CD4-positive, alpha-beta T cell treated with Interferon gamma for 1 hour (primary cell): ENCODE measurements at regions not wholly inside any gene's neighbourhood (a gene's known extent, or its start where the extent isn't known, plus 50 kb on each side); places are given as distances from the start of the nearest gene placed in this dataset.

Experiments used
- DNase-seq: peaks from one replicate; pipeline ENCODE4 v3.0.0-alpha.2; 2020

GRCh38 chr5:167453246-167454030 lies 838.0 kb upstream of the WWC1 start:
- DNase-seq = no peak

- DNase-seq = no peak
Measured at GRCh38 chr5:167458412-167458811, 833.0 kb upstream of the WWC1 start.

GRCh38 chr5:167460449-167461020 lies 830.9 kb upstream of the WWC1 start:
- DNase-seq = no peak

GRCh38 chr5:167463939-167464338 lies 827.5 kb upstream of the WWC1 start:
- no peak for DNase-seq

- no peak for DNase-seq
Measured at GRCh38 chr5:167466992-167467391, 824.5 kb upstream of the WWC1 start.

- DNase-seq = no peak
Measured at GRCh38 chr5:167472566-167473108, 818.8 kb upstream of the WWC1 start.

- DNase-seq = no peak
Measured at GRCh38 chr5:167478188-167478587, 813.3 kb upstream of the WWC1 start.

- no peak for DNase-seq
Measured at GRCh38 chr5:167479779-167480178, 811.7 kb upstream of the WWC1 start.

- DNase-seq = no peak
Measured at GRCh38 chr5:167481345-167481744, 810.1 kb upstream of the WWC1 start.

GRCh38 chr5:167482555-167482954 lies 808.9 kb upstream of the WWC1 start:
- DNase-seq = no peak

- no peak for DNase-seq
Measured at GRCh38 chr5:167485061-167485774, 806.2 kb upstream of the WWC1 start.

GRCh38 chr5:167488371-167488770 lies 803.1 kb upstream of the WWC1 start:
- DNase-seq = no peak

- no peak for DNase-seq
Measured at GRCh38 chr5:167489202-167489601, 802.2 kb upstream of the WWC1 start.

- no peak for DNase-seq
Measured at GRCh38 chr5:167503926-167504720, 787.3 kb upstream of the WWC1 start.

- no peak for DNase-seq
Measured at GRCh38 chr5:167507463-167508233, 783.8 kb upstream of the WWC1 start.

GRCh38 chr5:167509076-167509475 lies 782.4 kb upstream of the WWC1 start:
- DNase-seq = no peak

GRCh38 chr5:167511276-167511675 lies 780.2 kb upstream of the WWC1 start:
- no peak for DNase-seq

- DNase-seq = no peak
Measured at GRCh38 chr5:167512111-167512510, 779.3 kb upstream of the WWC1 start.

- no peak for DNase-seq
Measured at GRCh38 chr5:167513381-167513780, 778.1 kb upstream of the WWC1 start.

- no peak for DNase-seq
Measured at GRCh38 chr5:167514461-167514860, 777.0 kb upstream of the WWC1 start.

- no peak for DNase-seq
Measured at GRCh38 chr5:167525004-167525403, 766.4 kb upstream of the WWC1 start.

- no peak for DNase-seq
Measured at GRCh38 chr5:167528651-167529050, 762.8 kb upstream of the WWC1 start.
